AG09309 (cell line): ENCODE measurements at regions not wholly inside any gene's neighbourhood (a gene's known extent, or its start where the extent isn't known, plus 50 kb on each side); places are given as distances from the start of the nearest gene placed in this dataset.

Experiments used
- DNase-seq: peaks from one replicate; pipeline ENCODE4 v3.0.0-alpha.2; 2010; ENCODE audit warnings: low read depth
- H3K4me3 ChIP-seq: 2 replicates; pipeline ENCODE4 v1.5.1; 2011; ENCODE audit warnings: mild to moderate bottlenecking, low read depth, low read length, moderate library complexity; ENCODE audit not compliant: control insufficient read depth
- CTCF ChIP-seq: IDR thresholded peaks from 2 replicates; pipeline ENCODE4 v1.5.1; 2011; ENCODE audit warnings: mild to moderate bottlenecking, low read depth, low read length, inconsistent platforms; ENCODE audit not compliant: insufficient read depth, control insufficient read depth; ENCODE audit errors: missing control alignments

GRCh38 chr3:44120721-44121582, 120.7 kb upstream of the TOPAZ1 start:
- no peak for DNase-seq
- H3K4me3 ChIP-seq = no peak overlapping the region
- TF ChIP-seq CTCF = no peak

- no peak for DNase-seq
- TF ChIP-seq CTCF = no peak
These were observed 116.4 kb upstream of the TOPAZ1 start for GRCh38 chr3:44125246-44125645.

GRCh38 chr3:44125882-44126281, 115.8 kb upstream of the TOPAZ1 start:
- TF ChIP-seq CTCF = no peak
- DNase-seq = no peak
- H3K4me3 ChIP-seq = no peak overlapping the region

More at GRCh38 chr3:44125246-44125645, 116.4 kb upstream of the TOPAZ1 start:
- no peak overlapping the region for H3K4me3 ChIP-seq

- no peak overlapping the region for H3K4me3 ChIP-seq
- DNase-seq = no peak
- TF ChIP-seq CTCF = no peak
These were observed 113.5 kb upstream of the TOPAZ1 start for GRCh38 chr3:44128057-44128775.

GRCh38 chr3:44130249-44130648, 111.4 kb upstream of the TOPAZ1 start:
- no peak for TF ChIP-seq CTCF
- H3K4me3 ChIP-seq = no peak overlapping the region
- no peak for DNase-seq

GRCh38 chr3:44132061-44132460, 109.6 kb upstream of the TOPAZ1 start:
- no peak overlapping the region for H3K4me3 ChIP-seq
- no peak for DNase-seq
- no peak for TF ChIP-seq CTCF
